Glutamatergic neuron (in vitro differentiated cells): ENCODE measurements at regions not wholly inside any gene's neighbourhood (a gene's known extent, or its start where the extent isn't known, plus 50 kb on each side); places are given as distances from the start of the nearest gene placed in this dataset.

ENCODE experiments used
- DNase-seq: peaks from one replicate; pipeline ENCODE4 v3.0.0; 2022
- H3K27ac Mint-ChIP-seq: one replicate; pipeline ENCODE4 v1.8.0; 2020; ENCODE audit warnings: mild to moderate bottlenecking, mixed read lengths, inconsistent platforms; ENCODE audit not compliant: unreplicated experiment
- H3K27me3 Mint-ChIP-seq: one replicate; pipeline ENCODE4 v1.8.0; 2020; ENCODE audit warnings: mild to moderate bottlenecking, moderate library complexity, mixed read lengths, inconsistent platforms; ENCODE audit not compliant: unreplicated experiment
- H3K36me3 Mint-ChIP-seq: one replicate; pipeline ENCODE4 v1.8.0; 2020; ENCODE audit warnings: mild to moderate bottlenecking, mixed read lengths, inconsistent platforms; ENCODE audit not compliant: unreplicated experiment
- H3K4me1 Mint-ChIP-seq: one replicate; pipeline ENCODE4 v1.8.0; 2020; ENCODE audit warnings: mild to moderate bottlenecking, low read depth, mixed read lengths, inconsistent platforms; ENCODE audit not compliant: unreplicated experiment
- H3K4me3 Mint-ChIP-seq: one replicate; pipeline ENCODE4 v1.8.0; 2020; ENCODE audit warnings: mild to moderate bottlenecking, mixed read lengths, inconsistent platforms; ENCODE audit not compliant: unreplicated experiment
- H3K9me3 Mint-ChIP-seq: one replicate; pipeline ENCODE4 v1.8.0; 2020; ENCODE audit warnings: mild to moderate bottlenecking, moderate library complexity, mixed read lengths, inconsistent platforms; ENCODE audit not compliant: unreplicated experiment
- TF ChIP-seq, protein P1 (sequence below): fragments of 200-600 bp; sonication (generic); IDR thresholded peaks from one replicate; pipeline ENCODE4 v1.5.0; 2021; ENCODE audit not compliant: partially characterized antibody, unreplicated experiment

DNA sequence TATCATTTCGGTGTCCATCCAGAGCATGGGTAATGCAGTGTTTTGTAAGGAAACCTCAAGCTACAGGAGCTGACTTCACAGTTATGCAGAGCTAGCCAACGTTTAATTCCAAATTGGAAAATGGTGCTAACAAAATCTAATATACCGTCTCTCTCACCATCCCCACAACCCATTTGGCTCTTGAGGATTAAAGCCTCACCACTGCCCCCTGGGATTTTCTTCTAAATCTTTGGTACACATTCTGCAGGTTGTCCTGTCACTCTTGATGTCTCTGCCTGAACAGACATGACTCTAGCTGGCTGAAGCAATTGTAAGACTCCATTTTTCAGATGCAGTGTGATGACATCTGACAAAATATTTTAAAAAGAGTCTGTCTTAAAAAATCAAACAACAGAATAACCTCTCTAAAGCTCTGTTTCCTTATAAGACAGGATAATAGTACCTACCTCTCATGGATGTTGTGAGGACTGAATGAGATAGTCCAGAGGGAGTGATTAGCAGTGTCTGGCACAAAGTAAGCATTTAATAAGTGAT is 451.8 kb downstream of the SUCLA2 start:
- Mint-ChIP-seq H3K9me3 (no peaks in the 10 kb centered on the region), H3K4me1 (peaks cover 3% of the 10 kb centered on the region), H3K27ac (no peak overlapping the region), H3K27me3 (no peaks in the 10 kb centered on the region), H3K4me3 (no peak overlapping the region), H3K36me3 (no peaks in the 10 kb centered on the region)
- DNase-seq, result no peak
- TF ChIP-seq, protein P1, sequence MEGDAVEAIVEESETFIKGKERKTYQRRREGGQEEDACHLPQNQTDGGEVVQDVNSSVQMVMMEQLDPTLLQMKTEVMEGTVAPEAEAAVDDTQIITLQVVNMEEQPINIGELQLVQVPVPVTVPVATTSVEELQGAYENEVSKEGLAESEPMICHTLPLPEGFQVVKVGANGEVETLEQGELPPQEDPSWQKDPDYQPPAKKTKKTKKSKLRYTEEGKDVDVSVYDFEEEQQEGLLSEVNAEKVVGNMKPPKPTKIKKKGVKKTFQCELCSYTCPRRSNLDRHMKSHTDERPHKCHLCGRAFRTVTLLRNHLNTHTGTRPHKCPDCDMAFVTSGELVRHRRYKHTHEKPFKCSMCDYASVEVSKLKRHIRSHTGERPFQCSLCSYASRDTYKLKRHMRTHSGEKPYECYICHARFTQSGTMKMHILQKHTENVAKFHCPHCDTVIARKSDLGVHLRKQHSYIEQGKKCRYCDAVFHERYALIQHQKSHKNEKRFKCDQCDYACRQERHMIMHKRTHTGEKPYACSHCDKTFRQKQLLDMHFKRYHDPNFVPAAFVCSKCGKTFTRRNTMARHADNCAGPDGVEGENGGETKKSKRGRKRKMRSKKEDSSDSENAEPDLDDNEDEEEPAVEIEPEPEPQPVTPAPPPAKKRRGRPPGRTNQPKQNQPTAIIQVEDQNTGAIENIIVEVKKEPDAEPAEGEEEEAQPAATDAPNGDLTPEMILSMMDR, result no peak

DNA sequence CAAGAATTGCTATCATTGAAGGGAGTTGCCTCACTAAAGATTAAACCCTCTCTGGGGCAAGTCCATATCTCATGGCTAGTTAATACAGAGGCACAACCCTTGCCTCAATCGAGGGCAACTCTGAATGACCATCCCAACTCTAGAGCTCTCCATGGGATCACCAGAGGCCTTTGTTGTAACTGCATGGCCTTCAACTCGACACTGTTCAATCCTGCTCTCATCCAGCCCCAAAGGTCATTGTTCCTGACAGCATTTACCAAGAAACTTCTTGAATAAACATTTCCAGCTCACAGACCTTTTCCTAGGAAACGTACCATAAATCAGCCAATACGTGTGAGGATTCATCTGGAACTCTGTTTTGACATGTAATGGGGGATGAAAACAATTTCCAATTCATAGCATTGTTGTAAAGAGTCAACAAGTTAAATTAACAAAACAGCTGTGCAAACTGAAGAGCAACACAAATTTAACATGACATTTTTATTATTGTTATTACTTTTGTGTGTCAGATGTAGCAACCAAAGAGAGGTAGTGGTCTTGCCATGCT is 452.7 kb downstream of the SUCLA2 start:
- no peaks in the 10 kb centered on the region for H3K36me3 Mint-ChIP-seq
- TF ChIP-seq, protein P1, result no peak
- H3K4me3 Mint-ChIP-seq, result no peak overlapping the region

DNA sequence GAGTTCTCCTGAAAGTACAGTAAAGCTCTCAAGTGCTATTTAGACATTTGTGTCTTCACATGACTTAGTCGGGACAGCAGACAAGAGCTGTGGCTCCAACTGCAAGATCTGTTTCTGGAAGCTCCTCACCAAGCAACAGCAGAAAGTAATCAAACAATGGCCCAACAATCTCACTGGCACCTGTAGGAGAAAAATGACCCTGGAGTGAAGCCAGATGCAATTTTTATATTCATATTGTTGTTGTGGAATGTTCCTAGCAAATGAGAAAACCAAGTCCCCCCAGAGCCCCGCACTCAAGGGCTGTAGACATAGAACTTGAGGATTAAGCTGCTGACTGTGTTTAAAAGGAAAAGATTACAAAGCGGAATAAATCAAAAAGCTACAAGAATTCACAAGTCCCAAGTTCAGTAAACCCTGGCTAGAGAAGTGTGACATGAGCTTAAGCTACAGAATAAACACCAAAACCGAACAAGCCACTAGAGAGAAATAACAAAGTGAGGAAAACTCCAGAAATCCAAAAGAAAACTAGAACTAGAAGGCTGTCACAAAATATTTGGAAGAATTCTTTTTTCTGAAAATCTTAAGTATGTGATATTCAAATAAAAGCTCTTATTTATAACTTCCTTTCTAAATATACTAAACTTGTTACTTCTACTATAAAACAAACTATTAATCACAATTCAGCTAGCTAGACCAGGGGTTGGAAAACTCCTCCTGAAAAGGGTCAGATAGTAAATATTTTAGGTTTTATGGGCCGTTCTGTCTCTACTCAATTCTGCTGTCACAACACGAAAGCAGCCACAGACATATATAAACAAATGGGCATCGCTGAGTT is 454.5 kb downstream of the SUCLA2 start:
- H3K27me3 Mint-ChIP-seq, result no peaks in the 10 kb centered on the region
- TF ChIP-seq, protein P1, result no peak
- no peak for DNase-seq
- H3K36me3 Mint-ChIP-seq, result no peaks in the 10 kb centered on the region
- no peaks in the 10 kb centered on the region for H3K4me1 Mint-ChIP-seq
- no peak overlapping the region for H3K4me3 Mint-ChIP-seq
- H3K9me3 Mint-ChIP-seq, result no peaks in the 10 kb centered on the region
- no peak overlapping the region for H3K27ac Mint-ChIP-seq

More for the DNA sequence above, 452.7 kb downstream of the SUCLA2 start:
- H3K9me3 Mint-ChIP-seq, result no peaks in the 10 kb centered on the region
- no peak overlapping the region for H3K27ac Mint-ChIP-seq
- no peak for DNase-seq
- H3K27me3 Mint-ChIP-seq, result no peaks in the 10 kb centered on the region
- peaks cover 3% of the 10 kb centered on the region for H3K4me1 Mint-ChIP-seq

DNA sequence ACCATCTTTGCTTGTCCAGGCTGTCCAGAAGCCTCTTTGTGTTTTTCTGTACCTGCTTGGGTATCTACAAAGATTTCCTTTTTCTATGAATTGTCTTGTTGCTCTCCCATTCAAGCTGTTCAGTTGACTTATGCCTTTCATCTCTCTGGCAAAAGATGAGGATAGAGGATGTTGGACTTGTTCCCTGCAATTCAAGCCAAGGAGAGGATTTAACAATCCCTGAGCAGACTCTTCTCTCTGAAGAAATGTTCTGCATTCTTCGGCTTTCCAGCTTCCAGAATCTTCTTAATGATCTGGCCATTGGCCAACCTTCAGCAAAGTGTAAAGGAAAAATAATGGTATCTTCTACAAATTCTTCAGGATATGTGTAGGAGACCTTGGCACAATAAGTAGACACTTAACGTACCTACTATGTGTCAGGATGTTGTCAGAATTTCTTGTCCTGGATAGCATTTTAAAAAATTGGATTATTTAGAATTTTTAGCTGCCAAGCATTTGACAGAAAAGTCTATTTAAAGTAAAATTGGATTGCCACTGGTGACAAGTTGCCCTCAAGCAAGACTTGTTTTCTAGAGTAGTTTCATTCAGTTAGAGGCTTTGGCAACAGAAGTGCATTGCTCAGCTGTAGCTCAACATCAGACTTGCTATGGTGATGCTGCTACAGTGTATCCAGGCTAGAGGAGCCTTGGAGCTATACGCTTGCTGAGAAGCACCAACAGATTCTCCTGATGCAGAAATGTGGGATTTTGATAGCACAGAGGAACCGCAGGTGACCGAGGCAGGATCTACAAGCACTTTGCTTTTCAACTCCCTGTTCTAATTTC is 455.7 kb downstream of the SUCLA2 start:
- Mint-ChIP-seq H3K4me3 (no peak overlapping the region), H3K27me3 (no peaks in the 10 kb centered on the region), H3K36me3 (no peaks in the 10 kb centered on the region), H3K27ac (no peak overlapping the region), H3K4me1 (no peaks in the 10 kb centered on the region), H3K9me3 (no peaks in the 10 kb centered on the region)
- DNase-seq, result no peak
- TF ChIP-seq, protein P1, result no peak
